ENCODE measurements at regions not wholly inside any gene's neighbourhood (a gene's known extent, or its start where the extent isn't known, plus 50 kb on each side); places are given as distances from the start of the nearest gene placed in this dataset.
A peak's percentile ranks its signal among the peaks of the same experiment; 100 is the strongest.

DNA sequence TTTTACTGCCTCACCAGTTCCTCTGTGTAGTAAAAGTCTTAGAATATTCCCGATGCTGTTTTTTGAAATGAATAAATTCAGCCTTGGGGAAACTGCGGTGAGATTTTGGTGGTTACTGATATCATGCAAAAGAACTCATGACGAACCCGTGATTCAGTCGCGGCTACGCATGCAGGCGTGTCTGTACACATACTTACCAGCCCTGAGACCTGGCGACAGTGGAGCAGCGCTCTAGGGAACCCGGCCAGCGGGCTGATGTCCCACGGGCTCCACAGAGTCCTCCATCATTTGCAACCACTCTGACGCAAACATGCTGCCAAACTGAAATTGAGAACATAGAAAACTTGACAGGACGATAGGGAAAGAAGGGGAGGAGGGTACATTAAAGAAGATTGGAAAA is 315.6 kb upstream of the DAB2 start:
- H3K4me3 Mint-ChIP-seq, result no peak overlapping the region
- ATAC-seq (replicated peaks in 1 of 2) (no peak), DNase-seq (no peak)
- no peaks in the 10 kb centered on the region for H3K36me3 Mint-ChIP-seq (ENCODE audit: insufficient read depth in 2 of 2)
- H3K27ac Mint-ChIP-seq, result no peak overlapping the region
- no peaks in the 10 kb centered on the region for H3K4me1 Mint-ChIP-seq (ENCODE audit: low read depth)
- no peaks in the 10 kb centered on the region for H3K27me3 Mint-ChIP-seq (ENCODE audit: low read depth)
- no peaks in the 10 kb centered on the region for H3K9me3 Mint-ChIP-seq

DNA sequence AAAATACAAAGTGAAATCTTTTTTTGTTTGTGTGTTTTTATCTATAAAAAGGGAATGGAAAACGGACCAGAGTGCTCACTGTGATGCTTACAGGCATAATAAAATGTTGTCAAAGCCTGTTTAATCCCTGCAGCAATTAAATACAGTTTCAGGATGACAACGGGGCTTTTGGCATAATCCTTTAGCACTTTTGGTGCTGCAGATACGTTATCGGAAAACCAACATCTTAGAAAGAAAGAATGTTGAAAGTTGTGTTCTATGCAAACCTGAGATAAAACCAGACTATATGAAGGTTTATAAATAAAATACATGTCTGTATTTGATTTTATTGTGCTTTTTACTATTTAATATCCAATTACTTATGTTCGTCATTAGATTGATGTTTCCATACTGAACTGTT is 307.4 kb upstream of the DAB2 start:
- Mint-ChIP-seq H3K27me3 (ENCODE audit: low read depth) (peaks cover 6% of the 10 kb centered on the region), H3K9me3 (no peaks in the 10 kb centered on the region), H3K4me1 (ENCODE audit: low read depth) (no peaks in the 10 kb centered on the region), H3K4me3 (no peak overlapping the region), H3K36me3 (ENCODE audit: insufficient read depth in 2 of 2) (no peaks in the 10 kb centered on the region), H3K27ac (no peak overlapping the region)
- ATAC-seq (replicated peaks in 1 of 2), result no peak
- no peak for DNase-seq

DNA sequence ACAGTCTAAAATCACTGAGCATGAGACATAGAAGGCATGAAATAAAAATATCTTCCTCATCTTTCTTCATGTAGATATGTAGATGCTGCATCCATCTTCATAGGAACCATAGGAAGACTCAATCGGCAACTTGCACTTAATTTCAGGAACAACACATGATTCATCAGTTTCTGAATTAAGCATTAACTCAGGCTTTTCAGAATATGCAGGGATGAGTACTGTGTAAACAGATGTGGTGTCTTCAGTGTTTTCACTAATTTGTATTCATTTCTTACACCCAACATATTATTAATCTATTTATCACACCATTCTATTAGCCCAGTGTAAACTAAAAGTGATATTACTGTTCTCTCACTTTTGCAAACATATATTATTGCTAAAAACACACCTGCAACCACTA is 305.9 kb upstream of the DAB2 start:
- H3K4me1 Mint-ChIP-seq (ENCODE audit: low read depth), result no peaks in the 10 kb centered on the region
- H3K36me3 Mint-ChIP-seq (ENCODE audit: insufficient read depth in 2 of 2), result no peaks in the 10 kb centered on the region

DNA sequence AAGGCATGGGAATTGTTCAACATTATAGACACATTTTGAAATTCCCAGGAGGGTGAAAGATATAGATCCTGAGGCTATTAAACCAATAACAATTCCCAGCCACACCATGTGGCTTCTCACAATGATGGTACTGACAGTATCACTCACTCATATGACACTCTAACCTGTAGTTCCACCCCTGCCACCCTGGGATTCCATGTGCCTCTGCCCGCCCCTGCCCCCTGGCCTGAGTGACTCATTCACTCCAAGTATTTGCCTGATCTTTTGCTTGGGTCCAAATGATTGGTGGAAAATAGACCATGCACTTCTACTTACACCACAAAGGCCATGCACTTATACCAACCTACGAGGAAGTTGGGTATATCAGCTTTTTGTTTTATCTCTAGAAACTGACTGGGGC is 305.2 kb upstream of the DAB2 start:
- Mint-ChIP-seq H3K27me3 (ENCODE audit: low read depth) (peaks cover 6% of the 10 kb centered on the region), H3K4me1 (ENCODE audit: low read depth) (no peaks in the 10 kb centered on the region), H3K9me3 (no peaks in the 10 kb centered on the region), H3K27ac (no peak overlapping the region), H3K36me3 (ENCODE audit: insufficient read depth in 2 of 2) (no peaks in the 10 kb centered on the region), H3K4me3 (no peak overlapping the region)
- ATAC-seq (replicated peaks in 1 of 2) (no peak), DNase-seq (no peak)

More for the DNA sequence above, 305.9 kb upstream of the DAB2 start:
- ATAC-seq (replicated peaks in 1 of 2) (no peak), DNase-seq (no peak)
- H3K4me3 Mint-ChIP-seq, result no peak overlapping the region
- H3K9me3 Mint-ChIP-seq, result no peaks in the 10 kb centered on the region
- H3K27me3 Mint-ChIP-seq (ENCODE audit: low read depth), result peaks cover 6% of the 10 kb centered on the region
- no peak overlapping the region for H3K27ac Mint-ChIP-seq

- ATAC-seq (replicated peaks in 1 of 2) (no peak), DNase-seq (no peak)
- no peak overlapping the region for H3K27ac Mint-ChIP-seq
- no peaks in the 10 kb centered on the region for H3K9me3 Mint-ChIP-seq
- no peaks in the 10 kb centered on the region for H3K4me1 Mint-ChIP-seq (ENCODE audit: low read depth)
- H3K36me3 Mint-ChIP-seq (ENCODE audit: insufficient read depth in 2 of 2), result no peaks in the 10 kb centered on the region
- no peak overlapping the region for H3K4me3 Mint-ChIP-seq
- no peaks in the 10 kb centered on the region for H3K27me3 Mint-ChIP-seq (ENCODE audit: low read depth)
Observed at GRCh38 chr5:39726467-39726866, 301.7 kb upstream of the DAB2 start.

DNA sequence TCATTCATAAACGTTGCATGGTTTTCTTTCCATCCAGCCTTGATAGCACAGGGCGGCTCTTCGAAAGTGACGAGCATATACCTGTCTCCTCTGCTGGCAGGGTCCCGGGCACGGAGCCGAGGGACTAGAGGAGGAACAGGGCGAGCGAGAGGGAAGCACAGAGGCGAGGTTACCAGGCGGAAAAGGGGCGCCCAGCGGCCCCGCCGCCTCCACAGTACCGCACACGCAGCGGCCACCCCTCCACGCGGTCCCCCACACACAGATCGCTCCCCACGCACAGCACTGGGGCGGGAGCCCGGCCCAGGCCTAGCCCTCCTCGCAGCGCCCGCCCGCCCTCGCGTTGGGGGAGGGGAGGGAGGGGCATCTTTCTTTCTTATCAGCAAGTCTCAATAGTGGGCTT is 296.6 kb upstream of the DAB2 start:
- Mint-ChIP-seq H3K9me3 (no peaks in the 10 kb centered on the region), H3K4me1 (ENCODE audit: low read depth) (peaks cover 5% of the 10 kb centered on the region), H3K27ac (no peak overlapping the region), H3K36me3 (ENCODE audit: insufficient read depth in 2 of 2) (no peaks in the 10 kb centered on the region), H3K4me3 (no peak overlapping the region), H3K27me3 (ENCODE audit: low read depth) (peaks cover 18% of the 10 kb centered on the region)
- no peak for DNase-seq
- ATAC-seq (replicated peaks in 1 of 2), result no peak

DNA sequence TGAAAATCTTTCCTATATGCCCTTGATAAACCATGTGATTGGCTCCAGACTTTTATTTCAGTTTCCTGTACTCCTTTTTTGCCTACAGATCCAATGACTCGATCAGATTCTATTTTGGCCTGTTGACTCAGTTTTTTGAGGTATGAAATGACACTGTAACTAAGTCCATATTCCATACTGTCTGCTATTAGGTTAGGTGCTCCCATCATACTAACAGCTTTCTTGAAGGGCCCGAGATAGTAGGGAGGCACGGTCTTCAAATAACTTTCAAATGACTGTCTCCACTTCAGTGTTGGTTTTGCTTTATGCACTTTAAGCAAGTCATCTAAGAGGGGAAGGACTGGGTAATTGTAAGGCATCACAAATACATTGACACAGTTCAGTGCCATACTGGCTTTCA is 295.4 kb upstream of the DAB2 start:
- Mint-ChIP-seq H3K27me3 (ENCODE audit: low read depth) (peaks cover 18% of the 10 kb centered on the region), H3K4me3 (no peak overlapping the region), H3K4me1 (ENCODE audit: low read depth) (peaks cover 6% of the 10 kb centered on the region), H3K27ac (no peak overlapping the region), H3K9me3 (no peaks in the 10 kb centered on the region), H3K36me3 (ENCODE audit: insufficient read depth in 2 of 2) (no peaks in the 10 kb centered on the region)
- DNase-seq (no peak), ATAC-seq (replicated peaks in 1 of 2) (no peak)

DNA sequence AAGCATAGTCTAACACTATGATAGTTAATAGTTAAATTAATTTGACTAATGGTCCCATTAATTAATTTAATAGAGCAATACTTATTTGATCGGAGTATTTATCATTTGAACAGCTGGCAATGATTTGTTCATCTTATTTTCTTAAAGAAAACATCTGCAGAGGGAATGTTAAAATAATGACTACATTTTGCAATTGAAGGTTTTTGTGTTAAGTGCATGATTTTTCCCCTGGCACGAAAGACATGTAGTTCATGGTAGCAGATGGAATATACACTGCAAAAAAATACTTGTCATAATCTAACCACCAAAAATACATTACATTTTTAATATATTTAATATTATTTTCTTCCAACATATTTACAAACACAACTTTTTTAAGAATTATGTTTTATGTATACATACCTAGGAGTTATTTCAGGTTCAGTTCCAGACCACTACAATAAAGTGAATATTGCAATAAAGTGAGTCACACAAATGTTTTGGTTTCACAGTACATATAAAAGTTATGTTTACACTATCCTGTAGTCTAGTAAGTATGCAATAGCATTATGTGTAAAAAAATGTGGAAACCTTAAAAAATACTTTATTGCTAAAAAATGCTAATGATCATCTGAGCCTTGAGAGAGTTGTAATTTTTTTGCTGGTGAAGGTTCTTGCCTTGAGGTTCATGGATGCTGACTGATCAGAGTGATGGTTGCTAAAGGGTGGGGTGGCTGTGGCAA is 292.6 kb upstream of the DAB2 start:
- no peak overlapping the region for H3K4me3 Mint-ChIP-seq
- DNase-seq (no peak), ATAC-seq (replicated peaks in 1 of 2) (no peak)
- H3K4me1 Mint-ChIP-seq (ENCODE audit: low read depth), result peaks cover 6% of the 10 kb centered on the region
- H3K27me3 Mint-ChIP-seq (ENCODE audit: low read depth), result peaks cover 18% of the 10 kb centered on the region
- no peak overlapping the region for H3K27ac Mint-ChIP-seq
- no peaks in the 10 kb centered on the region for H3K9me3 Mint-ChIP-seq
- H3K36me3 Mint-ChIP-seq (ENCODE audit: insufficient read depth in 2 of 2), result no peaks in the 10 kb centered on the region

DNA sequence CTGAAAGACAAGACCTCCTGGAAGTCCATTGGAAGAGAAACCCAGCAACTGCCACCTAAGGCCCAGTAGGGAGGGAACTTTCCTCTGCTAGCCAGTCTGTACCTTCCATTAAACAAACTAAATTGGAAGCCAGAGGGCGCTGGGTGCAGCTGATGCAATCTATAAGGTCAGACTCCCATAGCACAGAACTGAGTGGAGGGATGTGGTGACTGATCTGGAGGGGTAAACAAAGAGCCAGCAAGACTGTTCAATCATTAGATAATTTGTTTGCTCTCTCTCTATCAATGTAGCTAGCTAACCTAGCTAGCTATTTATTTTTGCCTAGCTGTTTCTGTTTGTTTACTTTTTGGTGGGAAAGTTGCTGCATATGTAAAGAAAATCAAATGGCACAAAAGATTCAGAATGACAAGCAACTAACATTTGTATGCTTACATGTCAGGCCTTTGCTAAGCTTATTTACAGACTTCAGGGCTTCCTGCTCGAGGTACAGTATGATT is 291.8 kb upstream of the DAB2 start:
- no peaks in the 10 kb centered on the region for H3K36me3 Mint-ChIP-seq (ENCODE audit: insufficient read depth in 2 of 2)
- no peaks in the 10 kb centered on the region for H3K9me3 Mint-ChIP-seq
- DNase-seq, result peak; percentile 39 to 53
- peaks cover 18% of the 10 kb centered on the region for H3K27me3 Mint-ChIP-seq (ENCODE audit: low read depth)
- H3K4me1 Mint-ChIP-seq (ENCODE audit: low read depth), result peaks cover 6% of the 10 kb centered on the region
- peak overlapping the region; percentile 14 for H3K27ac Mint-ChIP-seq
- no peak overlapping the region for H3K4me3 Mint-ChIP-seq
- ATAC-seq (replicated peaks in 1 of 2), result peak; percentile 84 to 94

- peaks cover 6% of the 10 kb centered on the region for H3K4me1 Mint-ChIP-seq (ENCODE audit: low read depth)
- H3K27ac Mint-ChIP-seq, result no peak overlapping the region
- H3K9me3 Mint-ChIP-seq, result no peaks in the 10 kb centered on the region
- peaks cover 21% of the 10 kb centered on the region for H3K27me3 Mint-ChIP-seq (ENCODE audit: low read depth)
- H3K36me3 Mint-ChIP-seq (ENCODE audit: insufficient read depth in 2 of 2), result no peaks in the 10 kb centered on the region
- H3K4me3 Mint-ChIP-seq, result no peak overlapping the region
- ATAC-seq (replicated peaks in 1 of 2) (peak in 1 of 2 donors; percentile 43), DNase-seq (peak; percentile 36 to 49)
Observed at GRCh38 chr5:39714036-39714698, 289.4 kb upstream of the DAB2 start.

- Mint-ChIP-seq H3K36me3 (ENCODE audit: insufficient read depth in 2 of 2) (no peaks in the 10 kb centered on the region), H3K4me1 (ENCODE audit: low read depth) (peaks cover 6% of the 10 kb centered on the region), H3K4me3 (no peak overlapping the region), H3K27ac (no peak overlapping the region), H3K27me3 (ENCODE audit: low read depth) (peaks cover 22% of the 10 kb centered on the region), H3K9me3 (no peaks in the 10 kb centered on the region)
- no peak for DNase-seq
- no peak for ATAC-seq (replicated peaks in 1 of 2)
Observed at GRCh38 chr5:39713250-39713916, 288.6 kb upstream of the DAB2 start.

GRCh38 chr5:39712316-39713249 is 287.8 kb upstream of the DAB2 start:
- H3K9me3 Mint-ChIP-seq, result no peaks in the 10 kb centered on the region
- peaks cover 6% of the 10 kb centered on the region for H3K4me1 Mint-ChIP-seq (ENCODE audit: low read depth)

More at GRCh38 chr5:39712316-39713249, 287.8 kb upstream of the DAB2 start:
- Mint-ChIP-seq H3K36me3 (ENCODE audit: insufficient read depth in 2 of 2) (no peaks in the 10 kb centered on the region), H3K4me3 (no peak overlapping the region), H3K27ac (no peak overlapping the region), H3K27me3 (ENCODE audit: low read depth) (peaks cover 18% of the 10 kb centered on the region)
- ATAC-seq (replicated peaks in 1 of 2), result no peak
- no peak for DNase-seq

Measured in activated T-cell treated with anti-CD3 and anti-CD28 coated beads, Interleukin-2, amount 50 U/mL, for 72 hours (primary cell).